B cell (primary cell): ENCODE measurements at regions not wholly inside any gene's neighbourhood (a gene's known extent, or its start where the extent isn't known, plus 50 kb on each side); places are given as distances from the start of the nearest gene placed in this dataset.

Experiments
- ATAC-seq: fragments of 200-7000 bp; cut with Tn5 transposase; one replicate; pipeline ENCODE4 v1.10.0; 2021; ENCODE audit warnings: low read depth, mild to moderate bottlenecking, moderate number of reproducible peaks, moderate library complexity
- CTCF ChIA-PET: fragments of 350-600 bp; sonication (Branson Sonifier 250); formaldehyde crosslinking; loops from one replicate; lab custom pipeline; 2021; ENCODE audit warnings: antibody characterized with exemption, inconsistent platforms; lab: Charles Lee
- POLR2A ChIA-PET: fragments of 350-600 bp; sonication (Branson Sonifier 250); formaldehyde crosslinking; loops from one replicate; lab custom pipeline; 2021; ENCODE audit warnings: antibody characterized with exemption; lab: Charles Lee
- DNase-seq: peaks from one replicate; pipeline ENCODE4 v3.0.0; 2013
- H2AFZ ChIP-seq: 2 replicates; pipeline ENCODE4 v1.6.1; 2012; ENCODE audit warnings: mild to moderate bottlenecking, low read depth, low read length; ENCODE audit not compliant: insufficient read depth, poor library complexity, severe bottlenecking
- H3K27ac ChIP-seq, 2 donors: 1 replicate in 1 of 2; 2 replicates in 1 of 2; pipeline ENCODE4 v1.5.1; 2012 to 2013; ENCODE audit warnings: low read length in 2 of 2, mild to moderate bottlenecking in 2 of 2, moderate library complexity in 1 of 2
- H3K27me3 ChIP-seq, 4 experiments: fragments of 200-600 bp in 1 of 4; sonication (generic) in 1 of 4; replicated peaks in 1 of 4; 1 replicate in 2 of 4; 2 replicates in 2 of 4; pipeline versions ENCODE4 v1.6.1 to v1.7.0; 2013 to 2016; ENCODE audit warnings: low read length in 3 of 4, mild to moderate bottlenecking in 2 of 4, mixed read lengths in 1 of 4, moderate library complexity in 1 of 4; ENCODE audit not compliant: insufficient read depth in 4 of 4, control insufficient read depth in 3 of 4; ENCODE audit errors: control extremely low read depth in 1 of 4
- H3K36me3 ChIP-seq, 2 experiments: replicated peaks in 1 of 2; 1 replicate in 1 of 2; 2 replicates in 1 of 2; pipeline versions ENCODE4 v1.6.1 to v1.7.1; 2013; ENCODE audit warnings: low read length in 1 of 2; ENCODE audit not compliant: insufficient read depth in 2 of 2, control insufficient read depth in 1 of 2; ENCODE audit errors: control extremely low read depth in 1 of 2, extremely low read depth in 1 of 2
- H3K4me1 ChIP-seq, 2 donors: fragments of 200-600 bp in 1 of 2; sonication (generic) in 1 of 2; 1 replicate in 1 of 2; 2 replicates in 1 of 2; pipeline versions ENCODE4 v1.5.1 to v1.6.1; 2013 to 2017; ENCODE audit warnings: low read length in 2 of 2; ENCODE audit not compliant: control insufficient read depth in 2 of 2, insufficient read depth in 2 of 2
- H3K4me2 ChIP-seq: replicated peaks from 2 replicates; pipeline ENCODE3; 2012; ENCODE audit warnings: mild to moderate bottlenecking, low read depth, low read length; ENCODE audit not compliant: poor library complexity, severe bottlenecking
- H3K4me3 ChIP-seq, 5 experiments: fragments of 200-600 bp in 1 of 5; sonication (generic) in 1 of 5; 1 replicate in 3 of 5; 2 replicates in 2 of 5; pipeline versions ENCODE4 v1.5.1 to v1.7.0; 2011 to 2016; ENCODE audit warnings: low read length in 4 of 5, mild to moderate bottlenecking in 4 of 5, low read depth in 2 of 5, control low read depth in 1 of 5, moderate library complexity in 1 of 5; ENCODE audit not compliant: insufficient read depth in 1 of 5; ENCODE audit errors: control extremely low read depth in 1 of 5, extremely low read depth in 1 of 5
- H3K79me2 ChIP-seq: fragments of 200-600 bp; sonication (generic); one replicate; pipeline ENCODE4 v1.6.0; 2016; ENCODE audit warnings: low read length; ENCODE audit not compliant: control insufficient read depth, insufficient read depth
- H3K9ac ChIP-seq: fragments of 200-600 bp; sonication (generic); 2 replicates; pipeline ENCODE4 v1.6.1; 2017; ENCODE audit warnings: mild to moderate bottlenecking, low read length, moderate library complexity
- H3K9me3 ChIP-seq, 3 donors: one replicate each; pipeline versions ENCODE4 v1.6.1 to v1.7.1; 2013; ENCODE audit warnings: low read length in 2 of 3; ENCODE audit not compliant: control insufficient read depth in 2 of 3, insufficient read depth in 1 of 3; ENCODE audit errors: control extremely low read depth in 1 of 3
- H4K20me1 ChIP-seq: 2 replicates; pipeline ENCODE4 v1.6.0; 2012; ENCODE audit warnings: mild to moderate bottlenecking, low read length; ENCODE audit not compliant: insufficient read depth, control insufficient read depth, poor library complexity, severe bottlenecking
- H3K27ac Mint-ChIP-seq: one replicate; pipeline ENCODE4 v1.8.0; 2021; ENCODE audit warnings: mixed read lengths
- H3K27me3 Mint-ChIP-seq: one replicate; pipeline ENCODE4 v1.8.0; 2021; ENCODE audit warnings: mixed read lengths
- H3K4me1 Mint-ChIP-seq: one replicate; pipeline ENCODE4 v1.8.0; 2021; ENCODE audit warnings: mixed read lengths
- H3K4me3 Mint-ChIP-seq: one replicate; pipeline ENCODE4 v1.8.0; 2021; ENCODE audit warnings: mixed read lengths
- H3K9me3 Mint-ChIP-seq: one replicate; pipeline ENCODE4 v1.8.0; 2022; ENCODE audit warnings: mixed read lengths; ENCODE audit not compliant: insufficient read depth
- EZH2 ChIP-seq: IDR thresholded peaks from 2 replicates; pipeline ENCODE4 v1.6.1; 2012; ENCODE audit warnings: borderline replicate concordance, low read depth, mild to moderate bottlenecking, moderate library complexity, low read length; ENCODE audit not compliant: insufficient read depth, poor library complexity, severe bottlenecking
- WGBS: methylation state at CpG from one replicate; pipeline ENCODE4 v1.1.5; 2013; ENCODE audit warnings: missing lambda C conversion rate; ENCODE audit not compliant: insufficient coverage; 5-methylcytosine and 5-hydroxymethylcytosine counted together
- intact Hi-C: fragments of 100-400 bp; cut with micrococcal nuclease; formaldehyde crosslinking; loops from one replicate; pipeline ENCODE4 v1.10.0; 2022
- TF ChIP-seq, protein P1 (sequence below): fragments of 200-600 bp; IDR thresholded peaks from one replicate; pipeline ENCODE4 v1.8.0; 2022; ENCODE audit warnings: antibody characterized with exemption, mild to moderate bottlenecking

DNA sequence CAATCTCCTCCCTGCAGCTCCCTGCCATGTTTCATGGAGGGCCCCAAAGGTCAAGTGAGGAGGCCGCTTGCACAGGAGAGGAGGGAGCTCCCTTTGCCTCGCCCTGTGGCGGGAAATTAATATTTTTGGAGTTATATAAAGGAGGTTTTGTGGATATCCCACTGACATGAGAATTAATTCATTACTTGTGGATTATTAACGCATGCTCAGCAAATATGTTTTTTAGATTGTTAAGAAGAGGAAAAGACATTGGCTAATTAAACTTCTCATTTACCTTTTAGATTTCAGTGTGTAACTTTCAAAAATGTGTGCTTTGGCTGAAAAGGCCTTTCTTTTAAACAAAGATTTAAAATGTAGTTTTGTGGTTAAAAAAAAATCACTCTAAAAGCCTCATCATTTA lies 474.0 kb downstream of the SOCS6 start:
- ChIA-PET POLR2A (no interaction called here), CTCF (no interaction called here)
- no peaks in the 10 kb centered on the region for H3K4me1 Mint-ChIP-seq
- H3K4me3 Mint-ChIP-seq = no peak overlapping the region
- TF ChIP-seq, protein P1, sequence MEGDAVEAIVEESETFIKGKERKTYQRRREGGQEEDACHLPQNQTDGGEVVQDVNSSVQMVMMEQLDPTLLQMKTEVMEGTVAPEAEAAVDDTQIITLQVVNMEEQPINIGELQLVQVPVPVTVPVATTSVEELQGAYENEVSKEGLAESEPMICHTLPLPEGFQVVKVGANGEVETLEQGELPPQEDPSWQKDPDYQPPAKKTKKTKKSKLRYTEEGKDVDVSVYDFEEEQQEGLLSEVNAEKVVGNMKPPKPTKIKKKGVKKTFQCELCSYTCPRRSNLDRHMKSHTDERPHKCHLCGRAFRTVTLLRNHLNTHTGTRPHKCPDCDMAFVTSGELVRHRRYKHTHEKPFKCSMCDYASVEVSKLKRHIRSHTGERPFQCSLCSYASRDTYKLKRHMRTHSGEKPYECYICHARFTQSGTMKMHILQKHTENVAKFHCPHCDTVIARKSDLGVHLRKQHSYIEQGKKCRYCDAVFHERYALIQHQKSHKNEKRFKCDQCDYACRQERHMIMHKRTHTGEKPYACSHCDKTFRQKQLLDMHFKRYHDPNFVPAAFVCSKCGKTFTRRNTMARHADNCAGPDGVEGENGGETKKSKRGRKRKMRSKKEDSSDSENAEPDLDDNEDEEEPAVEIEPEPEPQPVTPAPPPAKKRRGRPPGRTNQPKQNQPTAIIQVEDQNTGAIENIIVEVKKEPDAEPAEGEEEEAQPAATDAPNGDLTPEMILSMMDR = no peak
- no peak for TF ChIP-seq EZH2
- intact Hi-C loops = no loop called here
- WGBS = no CpG with 5 or more reads among the region's 4 CpGs
- Histone ChIP-seq H2AFZ (no peak overlapping the region), H3K79me2 (no peaks in the 10 kb centered on the region), H3K27ac (no peak overlapping the region), H3K9ac (no peak overlapping the region), H3K27me3 (no peaks in the 10 kb centered on the region), H3K4me2 (no peak overlapping the region), H3K36me3 (no peaks in the 10 kb centered on the region), H3K4me1 (no peaks in the 10 kb centered on the region), H3K9me3 (no peaks in the 10 kb centered on the region), H3K4me3 (no peak overlapping the region), H4K20me1 (no peaks in the 10 kb centered on the region)
- ATAC-seq (no peak), DNase-seq (no peak)
- peaks cover 4% of the 10 kb centered on the region for H3K9me3 Mint-ChIP-seq
- no peak overlapping the region for H3K27ac Mint-ChIP-seq
- no peaks in the 10 kb centered on the region for H3K27me3 Mint-ChIP-seq

DNA sequence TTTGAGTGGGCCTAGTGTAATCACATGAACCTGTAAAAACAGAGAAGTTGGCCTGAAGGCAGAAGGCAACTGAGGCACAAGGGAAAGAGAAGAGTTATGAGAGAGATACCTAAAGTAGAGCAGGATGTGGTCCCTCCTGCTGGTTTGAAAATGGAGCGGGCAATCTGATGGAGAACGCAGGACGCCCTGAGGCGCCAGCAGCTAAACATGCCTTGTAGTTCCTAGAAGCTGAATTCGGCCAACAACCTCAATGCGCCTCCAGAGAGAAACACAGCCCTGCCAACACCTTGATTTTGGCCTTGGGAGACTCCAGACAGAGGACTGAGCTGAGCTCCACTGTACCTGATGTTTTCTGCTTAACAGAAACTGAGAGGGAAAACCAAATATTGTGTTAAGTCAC lies 469.9 kb downstream of the SOCS6 start:
- H3K79me2 ChIP-seq = no peaks in the 10 kb centered on the region
- 95% methylated on average over 6 of the region's 6 CpGs for WGBS
- H2AFZ ChIP-seq = no peak overlapping the region
- no peaks in the 10 kb centered on the region for H3K4me1 ChIP-seq
- H3K4me3 ChIP-seq = no peak overlapping the region
- no peaks in the 10 kb centered on the region for H3K27me3 ChIP-seq
- Mint-ChIP-seq H3K4me1 (no peaks in the 10 kb centered on the region), H3K9me3 (peaks cover 12% of the 10 kb centered on the region), H3K4me3 (no peak overlapping the region), H3K27me3 (no peaks in the 10 kb centered on the region), H3K27ac (no peak overlapping the region)
- POLR2A ChIA-PET = no interaction called here
- H3K36me3 ChIP-seq = no peaks in the 10 kb centered on the region
- H4K20me1 ChIP-seq = no peaks in the 10 kb centered on the region
- DNase-seq (no peak), ATAC-seq (no peak)
- intact Hi-C loops = no loop called here
- no peak overlapping the region for H3K27ac ChIP-seq
- no peak overlapping the region for H3K4me2 ChIP-seq
- H3K9ac ChIP-seq = no peak overlapping the region
- no peak for TF ChIP-seq EZH2
- TF ChIP-seq, protein P1 = no peak
- H3K9me3 ChIP-seq = no peaks in the 10 kb centered on the region
- CTCF ChIA-PET = no interaction called here
